NCI-H446 treated with DMSO at 0.1 percent for 48 hours (cell line): ENCODE measurements at regions not wholly inside any gene's neighbourhood (a gene's known extent, or its start where the extent isn't known, plus 50 kb on each side); places are given as distances from the start of the nearest gene placed in this dataset.

Experiments
- DNase-seq: peaks from one replicate; lab custom pipeline; 2025; lab: John Stamatoyannopoulos, UW

GRCh38 chr13:33746867-33747266 lies 71.1 kb upstream of the RFC3 start:
- DNase-seq, result no peak

- DNase-seq, result no peak
Measured at GRCh38 chr13:33751151-33751550, 66.8 kb upstream of the RFC3 start.

- DNase-seq, result no peak
Measured at GRCh38 chr13:33752094-33752493, 65.9 kb upstream of the RFC3 start.

GRCh38 chr13:33752597-33752996 lies 65.4 kb upstream of the RFC3 start:
- no peak for DNase-seq

DNA sequence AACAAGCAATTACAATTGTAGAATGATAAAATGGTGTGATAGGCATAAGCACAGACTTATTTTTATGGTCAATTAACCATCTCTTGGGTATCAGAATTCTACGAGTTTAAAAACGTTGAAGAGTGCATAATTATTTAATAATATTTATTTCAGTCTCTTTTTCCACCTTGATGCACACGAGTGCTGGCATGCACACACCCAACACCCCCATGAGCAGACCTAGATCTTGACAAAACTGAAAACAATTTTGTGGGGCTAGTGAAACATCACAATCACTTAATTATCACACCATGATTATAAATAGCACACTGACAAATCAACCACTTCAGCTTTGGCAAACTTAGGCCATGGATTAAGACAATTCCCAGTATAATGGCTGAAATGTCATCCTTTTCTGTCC lies 61.0 kb upstream of the RFC3 start:
- DNase-seq, result no peak

GRCh38 chr13:33757713-33758112 lies 60.2 kb upstream of the RFC3 start:
- no peak for DNase-seq

DNA sequence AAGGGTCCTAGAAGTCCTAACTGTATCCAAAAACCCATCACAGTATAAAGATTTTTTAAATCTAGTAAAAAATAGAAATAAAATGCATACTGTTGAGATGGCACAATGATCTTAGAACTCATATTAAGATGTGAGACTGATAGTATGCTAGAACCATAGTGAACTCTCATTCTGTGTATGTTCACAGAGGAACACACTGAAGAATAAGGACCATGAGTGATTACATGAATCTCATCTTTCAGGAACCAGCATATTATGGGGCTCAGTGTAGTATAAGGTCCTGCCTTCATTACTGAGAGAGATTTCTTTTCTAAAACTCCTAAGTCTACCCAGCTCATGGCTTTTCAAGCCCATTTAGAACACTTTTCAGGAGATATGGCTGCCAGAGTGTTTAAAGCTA lies 59.8 kb upstream of the RFC3 start:
- DNase-seq, result no peak

DNA sequence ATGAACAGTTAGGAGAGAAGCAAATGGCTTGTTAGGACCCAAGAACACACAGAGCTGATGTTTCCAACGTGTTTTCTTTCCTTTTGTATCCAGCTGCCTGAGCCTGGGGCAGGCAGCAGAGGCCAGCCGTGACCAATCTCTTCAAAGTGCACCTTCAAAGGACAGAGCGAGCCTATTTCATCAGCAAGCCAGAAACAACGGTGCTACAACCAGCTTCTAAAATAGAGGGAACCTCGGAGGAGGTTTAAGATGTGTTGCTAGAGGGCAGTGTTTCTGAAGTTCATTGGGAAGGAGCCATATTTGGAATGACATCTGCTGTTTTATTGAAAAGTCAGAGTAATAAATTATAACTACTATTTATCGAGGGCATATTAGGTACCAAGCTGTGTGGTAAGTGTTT lies 56.2 kb upstream of the RFC3 start:
- peak; percentile 44 for DNase-seq

DNA sequence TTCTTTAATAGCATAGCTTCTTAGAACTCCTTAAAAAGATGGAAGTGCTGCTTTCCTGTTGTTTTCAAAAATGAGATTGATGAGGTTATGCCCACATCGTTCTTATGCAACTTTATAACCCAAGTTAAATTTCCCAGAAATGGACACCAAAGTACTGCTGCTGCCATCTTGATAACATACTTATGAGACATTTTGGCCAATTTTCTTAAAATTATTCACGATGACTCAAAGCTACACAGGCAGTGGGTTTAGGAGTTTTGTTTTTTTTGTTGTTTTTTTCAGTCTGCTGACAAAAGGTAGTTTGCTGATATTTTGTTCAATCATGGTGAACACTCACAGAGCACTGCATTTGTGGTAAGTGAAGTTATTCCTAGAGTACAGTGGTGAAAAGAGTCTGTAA lies 54.9 kb upstream of the RFC3 start:
- DNase-seq, result no peak

- DNase-seq, result no peak
Measured at GRCh38 chr13:33764716-33765115, 53.2 kb upstream of the RFC3 start.

GRCh38 chr13:33766329-33767123 lies 51.4 kb upstream of the RFC3 start:
- DNase-seq, result no peak

GRCh38 chr13:33767140-33767539 lies 50.8 kb upstream of the RFC3 start:
- DNase-seq, result no peak
